Astrocyte of the spinal cord (primary cell): ENCODE measurements at regions not wholly inside any gene's neighbourhood (a gene's known extent, or its start where the extent isn't known, plus 50 kb on each side); places are given as distances from the start of the nearest gene placed in this dataset.

Experiments
- DNase-seq: peaks from one replicate; pipeline ENCODE4 v3.0.0; 2011; ENCODE audit warnings: low read depth, low spot score
- H3K4me3 ChIP-seq: 2 replicates; pipeline ENCODE4 v1.5.1; 2011; ENCODE audit warnings: low read depth, mild to moderate bottlenecking, low read length, moderate library complexity
- in situ Hi-C: cut with HindIII; loops from 2 replicates; pipeline ENCODE4 v1.10.0; 2017; ENCODE audit warnings: low sequenced_read_pairs
- TF ChIP-seq, protein P1 (sequence below): IDR thresholded peaks from 2 replicates; pipeline ENCODE4 v1.5.1; 2012; ENCODE audit warnings: low read depth, mild to moderate bottlenecking, low read length, inconsistent platforms

DNA sequence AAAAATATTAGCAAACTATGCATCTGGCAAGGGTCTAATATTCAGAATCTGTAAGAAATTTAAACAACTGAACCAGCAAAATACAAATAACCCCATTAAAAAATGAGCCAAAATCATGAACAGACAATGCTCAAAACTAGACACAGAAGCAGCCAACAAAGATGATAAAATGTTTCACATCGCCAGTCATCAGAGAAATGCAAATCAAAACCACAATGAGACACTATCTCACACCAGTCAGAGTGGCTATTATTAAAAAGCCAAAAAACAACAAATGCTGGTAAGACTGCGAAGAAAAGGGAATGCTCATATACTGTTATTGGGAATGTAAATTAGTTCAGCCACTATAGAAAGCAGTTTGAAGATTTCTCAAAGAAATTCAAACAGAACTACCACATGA lies 201.3 kb upstream of the CPEB2 start:
- TF ChIP-seq, protein P1, sequence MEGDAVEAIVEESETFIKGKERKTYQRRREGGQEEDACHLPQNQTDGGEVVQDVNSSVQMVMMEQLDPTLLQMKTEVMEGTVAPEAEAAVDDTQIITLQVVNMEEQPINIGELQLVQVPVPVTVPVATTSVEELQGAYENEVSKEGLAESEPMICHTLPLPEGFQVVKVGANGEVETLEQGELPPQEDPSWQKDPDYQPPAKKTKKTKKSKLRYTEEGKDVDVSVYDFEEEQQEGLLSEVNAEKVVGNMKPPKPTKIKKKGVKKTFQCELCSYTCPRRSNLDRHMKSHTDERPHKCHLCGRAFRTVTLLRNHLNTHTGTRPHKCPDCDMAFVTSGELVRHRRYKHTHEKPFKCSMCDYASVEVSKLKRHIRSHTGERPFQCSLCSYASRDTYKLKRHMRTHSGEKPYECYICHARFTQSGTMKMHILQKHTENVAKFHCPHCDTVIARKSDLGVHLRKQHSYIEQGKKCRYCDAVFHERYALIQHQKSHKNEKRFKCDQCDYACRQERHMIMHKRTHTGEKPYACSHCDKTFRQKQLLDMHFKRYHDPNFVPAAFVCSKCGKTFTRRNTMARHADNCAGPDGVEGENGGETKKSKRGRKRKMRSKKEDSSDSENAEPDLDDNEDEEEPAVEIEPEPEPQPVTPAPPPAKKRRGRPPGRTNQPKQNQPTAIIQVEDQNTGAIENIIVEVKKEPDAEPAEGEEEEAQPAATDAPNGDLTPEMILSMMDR = no peak
- no peak overlapping the region for H3K4me3 ChIP-seq
- DNase-seq = no peak
- in situ Hi-C loops = no loop called here

DNA sequence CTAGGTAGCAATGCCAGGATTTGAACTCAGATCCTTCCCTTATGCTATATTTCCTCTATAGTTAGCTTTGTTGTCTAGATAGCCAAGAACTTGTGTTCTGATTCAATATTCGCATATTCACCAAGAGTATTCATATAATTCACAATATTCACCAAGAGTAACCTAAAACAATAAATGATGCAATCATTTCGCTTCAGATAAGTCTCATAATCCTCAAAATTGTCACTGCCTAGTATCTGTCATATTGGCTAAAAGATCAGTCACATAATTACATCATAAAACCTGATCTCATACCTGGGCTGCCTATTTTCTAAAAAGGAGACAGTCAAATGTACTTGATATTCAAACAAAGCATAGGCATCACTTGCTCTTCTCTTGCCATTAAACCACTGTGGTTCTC lies 199.7 kb upstream of the CPEB2 start:
- in situ Hi-C loops = no loop called here
- TF ChIP-seq, protein P1 = no peak
- no peak for DNase-seq
- no peak overlapping the region for H3K4me3 ChIP-seq

DNA sequence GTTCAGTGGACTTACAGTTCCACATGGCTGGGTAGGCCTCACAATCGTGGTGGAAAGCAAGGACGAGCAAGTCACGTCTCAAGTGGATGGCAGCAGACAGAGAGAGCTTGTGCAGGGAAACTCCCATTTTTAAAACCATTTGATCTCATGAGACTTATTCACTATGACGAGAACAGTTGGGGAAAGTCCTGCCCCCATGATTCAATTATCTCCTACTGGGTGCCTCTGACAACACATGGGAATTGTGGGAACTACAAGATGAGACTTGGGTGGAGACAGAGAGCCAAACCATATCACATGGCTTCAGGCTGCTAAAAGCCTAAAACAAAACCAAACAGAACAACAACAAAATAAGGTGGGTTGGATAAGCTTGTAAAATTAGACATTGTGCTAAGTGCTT lies 194.4 kb upstream of the CPEB2 start:
- DNase-seq = no peak
- H3K4me3 ChIP-seq = no peak overlapping the region
- in situ Hi-C loops = no loop called here
- TF ChIP-seq, protein P1 = no peak

DNA sequence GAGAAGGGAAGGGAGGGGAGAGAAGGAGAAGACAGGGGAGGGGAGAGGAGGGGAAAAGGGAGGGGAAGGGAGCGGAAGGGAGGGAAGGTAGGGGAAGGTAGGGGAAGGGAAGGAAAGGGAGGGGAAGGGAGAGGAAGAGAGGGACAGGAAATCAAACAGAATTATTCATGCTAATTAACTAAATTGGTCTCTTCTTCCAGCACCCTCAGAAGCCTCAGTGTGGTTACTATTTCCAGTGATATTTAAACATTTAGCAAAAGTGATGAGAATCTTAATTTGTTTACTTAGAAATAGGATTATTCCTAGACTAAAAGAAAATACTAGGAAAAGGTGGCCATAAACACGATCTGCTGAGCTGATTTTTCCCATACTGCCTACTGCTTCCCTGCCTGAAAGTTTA lies 193.1 kb upstream of the CPEB2 start:
- H3K4me3 ChIP-seq = no peak overlapping the region
- no peak for DNase-seq
- TF ChIP-seq, protein P1 = no peak
- in situ Hi-C loops = no loop called here

DNA sequence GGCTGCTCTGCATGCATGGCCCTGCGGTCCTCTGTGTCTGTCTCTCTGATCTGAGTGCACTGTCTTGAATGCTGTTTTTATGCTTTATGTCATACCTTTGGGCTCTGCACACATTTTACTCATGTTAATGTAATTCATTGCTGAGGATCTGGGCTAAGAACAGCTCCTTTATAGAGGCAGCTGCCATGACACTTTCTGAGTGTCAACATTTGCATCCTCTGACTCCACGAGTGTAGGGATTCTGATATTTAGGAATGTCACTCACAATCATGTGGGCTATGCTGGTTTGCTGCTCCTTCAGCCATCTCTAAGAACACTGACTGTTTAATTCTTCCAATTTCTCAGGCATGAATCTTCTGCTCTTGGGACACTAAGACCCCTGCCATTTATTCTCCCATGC lies 192.2 kb upstream of the CPEB2 start:
- in situ Hi-C loops = no loop called here
- TF ChIP-seq, protein P1 = no peak
- H3K4me3 ChIP-seq = no peak overlapping the region
- DNase-seq = no peak

DNA sequence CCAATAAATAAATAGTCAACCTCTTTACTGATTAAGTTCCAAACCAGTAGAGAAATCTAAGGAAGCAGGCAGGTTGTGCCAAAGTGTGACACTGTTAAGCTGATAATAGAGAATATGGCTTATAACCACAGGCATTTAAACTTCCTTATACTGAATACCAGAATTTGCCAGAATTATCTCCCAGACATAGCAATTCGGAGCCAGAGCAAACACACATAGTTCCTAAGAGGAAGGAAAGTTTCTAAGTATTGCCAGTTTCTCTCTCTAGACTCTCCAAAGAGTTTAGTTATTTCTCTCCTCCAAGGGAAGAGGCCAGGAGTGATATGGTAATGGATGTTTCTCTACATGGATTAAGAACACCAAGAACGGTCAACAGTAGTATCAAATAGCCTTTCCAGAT lies 191.7 kb upstream of the CPEB2 start:
- in situ Hi-C loops = no loop called here
- TF ChIP-seq, protein P1 = no peak
- no peak overlapping the region for H3K4me3 ChIP-seq
- no peak for DNase-seq

DNA sequence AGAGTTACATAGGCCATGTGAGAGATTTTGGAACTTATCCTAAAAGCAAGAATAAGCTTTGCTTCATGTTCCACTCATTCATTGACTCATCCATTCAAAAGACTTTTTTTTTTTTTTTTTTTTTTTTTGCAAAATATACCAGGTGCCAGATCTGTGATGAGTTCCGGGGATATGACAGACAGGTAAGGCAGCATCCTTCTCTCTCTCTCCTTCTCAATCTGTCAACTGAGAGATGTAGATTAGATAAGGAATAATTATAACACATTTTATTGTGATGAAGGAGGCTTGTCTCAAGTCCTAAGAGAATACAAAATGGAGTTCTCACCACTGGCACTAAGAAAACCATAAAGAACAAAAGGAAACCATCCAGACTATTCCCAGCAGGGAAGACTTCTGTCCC lies 190.2 kb upstream of the CPEB2 start:
- DNase-seq = no peak
- no peak overlapping the region for H3K4me3 ChIP-seq
- TF ChIP-seq, protein P1 = no peak
- in situ Hi-C loops = no loop called here
